ENCODE measurements at regions not wholly inside any gene's neighbourhood (a gene's known extent, or its start where the extent isn't known, plus 50 kb on each side); places are given as distances from the start of the nearest gene placed in this dataset.
A peak's percentile ranks its signal among the peaks of the same experiment; 100 is the strongest.

- TF ChIP-seq CTCF (IDR thresholded peaks at IDR 0.05) = peak; percentile 47
- no peak for DNase-seq (ENCODE audit: low spot score)
- Histone ChIP-seq H3K27ac (no peak overlapping the region), H3K4me3 (no peak overlapping the region)
Measured at GRCh38 chr6:100116411-100117194, 122.6 kb upstream of the MCHR2 start.

DNA sequence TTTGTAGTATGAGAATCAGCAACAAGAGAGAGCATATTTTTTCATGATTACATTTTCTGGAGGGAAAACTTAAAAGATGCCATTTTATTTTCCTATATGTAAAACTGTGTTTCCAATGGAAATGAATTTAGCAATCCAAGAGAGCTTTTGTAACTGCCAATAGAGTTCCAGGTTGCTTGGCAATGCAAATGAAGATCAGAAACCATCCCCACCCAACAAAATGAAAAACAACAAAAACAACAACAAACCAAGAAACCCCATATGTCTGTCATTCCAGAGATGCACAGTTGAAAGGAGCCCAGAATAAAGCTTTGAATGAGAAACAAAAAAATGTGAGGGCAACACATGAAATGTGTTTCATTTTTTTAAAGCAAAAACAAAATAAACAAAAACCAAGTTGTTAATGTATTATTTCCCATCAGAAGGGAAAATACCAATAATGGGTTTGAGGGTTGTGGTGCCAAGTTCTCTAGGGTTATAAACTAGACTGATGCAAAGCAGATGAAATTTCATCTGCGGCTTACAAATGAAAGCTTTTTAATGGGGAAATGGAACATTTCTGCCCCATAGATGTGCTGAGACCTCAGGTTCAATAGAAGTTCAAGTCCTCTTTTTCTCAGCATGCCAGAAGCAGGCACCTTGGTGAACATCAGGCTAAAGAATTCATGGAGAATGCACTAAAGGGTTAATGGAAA, 121.5 kb upstream of the MCHR2 start:
- Histone ChIP-seq H3K27ac (no peak overlapping the region), H3K4me3 (no peak overlapping the region)
- no peak for DNase-seq (ENCODE audit: low spot score)
- TF ChIP-seq CTCF (IDR thresholded peaks at IDR 0.05) = no peak

DNA sequence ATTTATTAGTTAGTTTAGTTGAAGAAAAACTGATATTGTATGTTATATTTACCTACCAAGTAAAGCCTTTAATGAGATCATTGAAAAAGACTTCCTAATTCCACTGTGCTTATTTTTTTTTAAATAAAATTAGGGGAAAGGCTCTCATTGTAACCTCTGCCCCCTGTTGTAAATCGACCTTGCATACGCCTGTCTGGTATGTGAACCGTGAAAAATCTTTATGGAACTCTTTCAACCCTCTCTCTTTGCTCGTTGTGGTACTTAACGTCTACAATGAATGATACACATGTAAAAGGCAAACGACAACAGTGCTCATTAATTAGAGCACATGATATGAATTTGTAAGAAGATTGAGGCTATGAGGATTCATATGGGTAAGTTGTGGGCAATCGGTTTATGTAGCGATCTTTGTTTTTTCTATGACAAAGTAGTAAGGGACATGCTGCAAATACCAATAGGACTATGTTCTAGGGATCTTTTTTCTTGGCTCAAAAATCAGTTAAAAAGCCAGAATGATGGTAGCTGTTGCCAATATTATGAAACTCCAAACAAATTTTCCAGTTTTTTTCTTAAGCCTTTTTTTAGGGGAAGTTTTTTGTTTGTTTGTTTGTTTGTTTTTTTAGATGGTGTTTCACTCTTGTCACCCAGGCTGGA, 119.0 kb upstream of the MCHR2 start:
- no peak for TF ChIP-seq CTCF (IDR thresholded peaks at IDR 0.05)
- Histone ChIP-seq H3K27ac (no peak overlapping the region), H3K4me3 (no peak overlapping the region)
- DNase-seq (ENCODE audit: low spot score) = no peak

- no peak for DNase-seq (ENCODE audit: low spot score)
- TF ChIP-seq CTCF (IDR thresholded peaks at IDR 0.05) = no peak
- Histone ChIP-seq H3K4me3 (no peak overlapping the region), H3K27ac (no peak overlapping the region)
Measured at GRCh38 chr6:100105919-100106529, 112.0 kb upstream of the MCHR2 start.

- Histone ChIP-seq H3K4me3 (no peak overlapping the region), H3K27ac (no peak overlapping the region)
- TF ChIP-seq CTCF (IDR thresholded peaks at IDR 0.05) = no peak
- no peak for DNase-seq (ENCODE audit: low spot score)
Measured at GRCh38 chr6:100105138-100105537, 111.1 kb upstream of the MCHR2 start.

DNA sequence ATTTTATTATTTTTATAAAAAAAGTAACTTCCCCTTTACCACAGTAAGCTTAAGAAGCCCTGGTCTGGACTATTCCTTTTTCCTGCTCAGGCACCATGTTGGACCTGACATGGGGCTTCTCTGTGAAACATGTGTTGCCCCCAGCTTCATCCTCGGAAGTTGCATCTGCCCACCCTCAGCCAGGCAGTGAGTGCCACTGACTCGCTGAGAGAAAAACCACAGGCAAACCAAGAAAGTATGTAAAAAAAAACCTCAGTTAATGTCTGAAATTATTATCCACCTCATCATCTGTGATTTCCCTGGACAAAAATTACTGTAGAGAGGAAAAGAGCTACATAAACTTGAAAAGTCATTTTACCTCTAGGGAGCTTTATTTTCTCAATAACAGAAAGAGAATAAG, 109.9 kb upstream of the MCHR2 start:
- no peak for DNase-seq (ENCODE audit: low spot score)
- H3K4me3 ChIP-seq = no peak overlapping the region
- no peak for TF ChIP-seq CTCF (IDR thresholded peaks at IDR 0.05)
- H3K27ac ChIP-seq = no peak overlapping the region

Data from coronary artery (tissue), 2 donors.